Esophagus muscularis mucosa (tissue), 4 donors: ENCODE measurements at regions not wholly inside any gene's neighbourhood (a gene's known extent, or its start where the extent isn't known, plus 50 kb on each side); places are given as distances from the start of the nearest gene placed in this dataset.

ENCODE experiments used
- DNase-seq: peaks from one replicate; pipeline ENCODE4 v3.0.0-alpha.2; 2017; ENCODE audit errors: extremely low spot score
- H3K27ac ChIP-seq, 4 donors: fragments of 200-600 bp; sonication (generic); replicated peaks in 1 of 4; 1 replicate in 3 of 4; 2 replicates in 1 of 4; pipeline ENCODE4 v1.5.1; 2016 to 2019; ENCODE audit warnings: mild to moderate bottlenecking in 1 of 4
- H3K27me3 ChIP-seq, 4 donors: fragments of 200-600 bp; sonication (generic); one replicate each; pipeline versions ENCODE4 v1.5.1 to v1.6.0; 2016 to 2019
- H3K36me3 ChIP-seq, 4 donors: fragments of 200-600 bp; sonication (generic); one replicate each; pipeline ENCODE4 v1.5.1; 2016 to 2019
- H3K4me1 ChIP-seq, 4 donors: fragments of 200-600 bp; sonication (generic); one replicate each; pipeline ENCODE4 v1.5.1; 2016 to 2019
- H3K4me3 ChIP-seq, 4 donors: fragments of 200-600 bp; sonication (generic); 1 replicate in 2 of 4; 2 replicates in 2 of 4; pipeline ENCODE4 v1.5.1; 2016 to 2019; ENCODE audit warnings: mild to moderate bottlenecking in 4 of 4, moderate library complexity in 1 of 4
- H3K9me3 ChIP-seq, 4 donors: fragments of 200-600 bp; sonication (generic); 1 replicate in 3 of 4; 2 replicates in 1 of 4; pipeline ENCODE4 v1.5.1; 2016 to 2019
- EP300 ChIP-seq: sonication (generic); formaldehyde crosslinking; IDR thresholded peaks from one replicate; pipeline ENCODE4 v1.6.1; 2017; ENCODE audit warnings: antibody characterized with exemption
- POLR2A ChIP-seq: fragments of 450-650 bp; IDR thresholded peaks from one replicate; pipeline ENCODE4 v1.6.1; 2017; ENCODE audit warnings: antibody characterized with exemption, moderate library complexity, mild to moderate bottlenecking, low read depth
- POLR2AphosphoS5 ChIP-seq, 2 donors: sonication (generic); formaldehyde crosslinking; IDR thresholded peaks; one replicate each; pipeline ENCODE4 v1.6.1; 2017; ENCODE audit warnings: antibody characterized with exemption in 2 of 2
- WGBS: methylation state at CpG from one replicate; pipeline ENCODE4 v1.1.5; 2018; 5-methylcytosine and 5-hydroxymethylcytosine counted together
- intact Hi-C: fragments of 100-400 bp; cut with DNase I; formaldehyde crosslinking; loops from one replicate; pipeline ENCODE4 v1.15.1; 2023
- TF ChIP-seq, protein P1 (sequence below), 3 experiments: fragments of 200-600 bp in 2 of 3; fragments of 450-650 bp in 1 of 3; sonication (generic) in 2 of 3; IDR thresholded peaks; one replicate each; pipeline ENCODE4 v1.5.1; 2017 to 2019; ENCODE audit warnings: antibody characterized with exemption in 3 of 3, mild to moderate bottlenecking in 2 of 3, moderate library complexity in 1 of 3

DNA sequence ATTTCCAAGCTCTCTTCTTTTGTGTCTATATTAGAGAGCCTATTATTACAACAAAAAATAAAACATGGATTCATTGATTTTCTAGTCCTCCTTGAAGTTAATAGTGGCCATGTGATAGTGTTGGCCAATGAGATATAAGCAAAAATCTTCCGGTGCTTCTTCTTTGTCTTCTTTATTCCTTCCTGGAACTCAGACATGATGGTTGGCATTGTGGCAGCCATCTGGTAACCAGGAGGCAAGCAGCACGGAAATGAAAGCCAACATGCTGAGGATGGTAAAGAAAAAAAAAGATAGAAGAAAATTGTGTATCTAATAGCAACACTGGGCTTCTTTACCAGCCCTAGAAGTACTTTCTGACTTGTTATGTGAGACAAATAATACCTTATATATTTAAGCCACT lies 50.8 kb upstream of the SEL1L start:
- H3K36me3 ChIP-seq: no peaks in the 10 kb centered on the region
- H3K27ac ChIP-seq: no peak overlapping the region
- peaks cover 0 to 3% (median 0%) of the 10 kb centered on the region in 4 donors for H3K9me3 ChIP-seq
- no peak for DNase-seq
- intact Hi-C loops: no loop called here
- no peaks in the 10 kb centered on the region for H3K4me1 ChIP-seq
- no peak for TF ChIP-seq EP300
- TF ChIP-seq POLR2AphosphoS5 (IDR thresholded peaks at IDR 0.05): no peak
- TF ChIP-seq POLR2A: no peak
- TF ChIP-seq, protein P1, sequence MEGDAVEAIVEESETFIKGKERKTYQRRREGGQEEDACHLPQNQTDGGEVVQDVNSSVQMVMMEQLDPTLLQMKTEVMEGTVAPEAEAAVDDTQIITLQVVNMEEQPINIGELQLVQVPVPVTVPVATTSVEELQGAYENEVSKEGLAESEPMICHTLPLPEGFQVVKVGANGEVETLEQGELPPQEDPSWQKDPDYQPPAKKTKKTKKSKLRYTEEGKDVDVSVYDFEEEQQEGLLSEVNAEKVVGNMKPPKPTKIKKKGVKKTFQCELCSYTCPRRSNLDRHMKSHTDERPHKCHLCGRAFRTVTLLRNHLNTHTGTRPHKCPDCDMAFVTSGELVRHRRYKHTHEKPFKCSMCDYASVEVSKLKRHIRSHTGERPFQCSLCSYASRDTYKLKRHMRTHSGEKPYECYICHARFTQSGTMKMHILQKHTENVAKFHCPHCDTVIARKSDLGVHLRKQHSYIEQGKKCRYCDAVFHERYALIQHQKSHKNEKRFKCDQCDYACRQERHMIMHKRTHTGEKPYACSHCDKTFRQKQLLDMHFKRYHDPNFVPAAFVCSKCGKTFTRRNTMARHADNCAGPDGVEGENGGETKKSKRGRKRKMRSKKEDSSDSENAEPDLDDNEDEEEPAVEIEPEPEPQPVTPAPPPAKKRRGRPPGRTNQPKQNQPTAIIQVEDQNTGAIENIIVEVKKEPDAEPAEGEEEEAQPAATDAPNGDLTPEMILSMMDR (IDR thresholded peaks at IDR 0.05): no peak
- no peak overlapping the region for H3K4me3 ChIP-seq
- H3K27me3 ChIP-seq: no peaks in the 10 kb centered on the region
- WGBS: 94% methylated on average over 2 of the region's 2 CpGs

DNA sequence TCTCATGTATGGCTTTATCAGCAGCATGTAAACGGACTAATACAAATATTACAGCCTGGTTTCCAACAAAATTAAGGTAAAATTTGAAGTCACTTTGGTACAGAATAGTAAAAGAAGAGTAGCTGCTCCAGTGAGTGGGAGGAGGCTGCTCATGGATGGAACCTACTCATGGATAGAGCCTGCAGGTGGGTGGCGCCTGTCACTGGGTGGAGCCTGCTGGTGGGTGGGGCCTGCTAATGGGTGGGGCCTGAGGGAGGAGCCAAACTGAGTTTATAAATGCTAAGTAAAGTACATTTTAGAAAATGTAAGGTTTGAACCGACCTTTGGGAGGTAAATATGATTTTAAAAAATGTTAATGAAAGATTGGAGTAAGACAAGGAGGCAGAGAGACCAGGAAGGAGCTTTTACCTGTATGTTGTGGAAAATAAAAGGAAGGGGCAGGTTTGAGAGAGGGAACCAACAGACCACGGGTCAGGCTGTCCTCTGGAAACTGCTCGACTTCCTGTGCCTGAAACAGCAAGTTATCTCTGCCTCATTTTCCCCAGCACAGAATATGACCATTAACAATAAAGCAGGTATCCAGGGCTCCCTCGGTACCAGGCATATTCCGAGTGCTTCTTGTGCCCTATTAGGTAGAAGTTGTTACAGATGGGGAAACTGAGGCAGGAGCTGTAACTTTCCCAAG lies 55.9 kb upstream of the SEL1L start:
- TF ChIP-seq POLR2AphosphoS5 (IDR thresholded peaks at IDR 0.05) (no peak), EP300 (no peak), POLR2A (no peak)
- TF ChIP-seq, protein P1 (IDR thresholded peaks at IDR 0.05): no peak
- 86% methylated on average over 7 of the region's 7 CpGs for WGBS
- Histone ChIP-seq H3K9me3 (peaks cover 0 to 3% (median 0%) of the 10 kb centered on the region in 4 donors), H3K4me3 (no peak overlapping the region), H3K36me3 (no peaks in the 10 kb centered on the region), H3K27me3 (no peaks in the 10 kb centered on the region), H3K4me1 (no peaks in the 10 kb centered on the region), H3K27ac (no peak overlapping the region)
- intact Hi-C loops: no loop called here
- DNase-seq: no peak

DNA sequence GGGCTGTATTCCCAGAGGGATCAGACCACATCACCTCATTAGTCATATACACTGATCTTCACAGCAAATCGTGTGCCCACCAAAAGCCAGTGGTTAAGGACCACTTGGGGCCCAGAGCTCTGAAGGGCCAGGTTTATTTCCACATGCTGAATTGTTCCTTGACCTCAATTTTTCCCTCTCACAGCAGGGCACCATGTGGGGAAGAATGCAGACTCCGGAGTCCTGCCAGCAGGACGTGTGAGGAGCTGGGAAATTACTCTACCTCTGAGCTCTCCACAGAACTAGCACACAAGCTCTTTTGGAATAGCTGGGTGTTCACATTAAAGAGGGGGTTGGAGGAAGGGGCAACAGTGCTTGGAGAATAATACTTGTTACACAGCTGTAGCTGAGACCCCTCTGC lies 57.6 kb upstream of the SEL1L start:
- no peaks in the 10 kb centered on the region for H3K27me3 ChIP-seq
- no peak for DNase-seq
- intact Hi-C loops: no loop called here
- H3K4me3 ChIP-seq: no peak overlapping the region
- TF ChIP-seq POLR2AphosphoS5 (IDR thresholded peaks at IDR 0.05) (no peak), EP300 (no peak), POLR2A (no peak)
- TF ChIP-seq, protein P1 (IDR thresholded peaks at IDR 0.05): no peak
- H3K27ac ChIP-seq: no peak overlapping the region
- WGBS: 71% methylated on average over 3 of the region's 3 CpGs
- H3K36me3 ChIP-seq: no peaks in the 10 kb centered on the region
- no peaks in the 10 kb centered on the region for H3K9me3 ChIP-seq
- no peaks in the 10 kb centered on the region for H3K4me1 ChIP-seq

DNA sequence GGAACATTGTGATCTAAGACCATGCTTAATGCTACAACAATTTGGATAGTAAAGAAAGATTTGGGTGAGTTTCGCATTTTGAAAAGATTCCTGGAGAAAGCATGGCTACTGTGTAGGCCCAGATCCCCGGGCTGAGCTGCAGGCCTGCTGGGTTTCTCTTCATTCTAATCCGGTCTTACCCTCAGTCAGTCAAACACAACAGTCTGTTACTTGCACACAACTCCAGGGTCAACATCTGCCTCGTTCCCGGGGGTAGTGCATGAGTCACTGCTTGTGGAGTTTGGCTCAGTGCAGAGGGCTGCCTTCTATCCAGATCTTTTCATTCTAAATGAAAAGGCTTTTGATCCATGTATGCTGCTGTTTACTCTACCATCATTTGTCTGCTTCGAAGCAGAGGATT lies 60.4 kb upstream of the SEL1L start:
- no peak overlapping the region for H3K4me3 ChIP-seq
- DNase-seq: no peak
- H3K9me3 ChIP-seq: no peaks in the 10 kb centered on the region
- H3K27ac ChIP-seq: no peak overlapping the region
- H3K36me3 ChIP-seq: no peaks in the 10 kb centered on the region
- TF ChIP-seq POLR2AphosphoS5 (IDR thresholded peaks at IDR 0.05) (no peak), EP300 (no peak)
- H3K27me3 ChIP-seq: no peaks in the 10 kb centered on the region
- intact Hi-C loops: no loop called here
- no peaks in the 10 kb centered on the region for H3K4me1 ChIP-seq
- WGBS: 35% methylated on average over 6 of the region's 6 CpGs

DNA sequence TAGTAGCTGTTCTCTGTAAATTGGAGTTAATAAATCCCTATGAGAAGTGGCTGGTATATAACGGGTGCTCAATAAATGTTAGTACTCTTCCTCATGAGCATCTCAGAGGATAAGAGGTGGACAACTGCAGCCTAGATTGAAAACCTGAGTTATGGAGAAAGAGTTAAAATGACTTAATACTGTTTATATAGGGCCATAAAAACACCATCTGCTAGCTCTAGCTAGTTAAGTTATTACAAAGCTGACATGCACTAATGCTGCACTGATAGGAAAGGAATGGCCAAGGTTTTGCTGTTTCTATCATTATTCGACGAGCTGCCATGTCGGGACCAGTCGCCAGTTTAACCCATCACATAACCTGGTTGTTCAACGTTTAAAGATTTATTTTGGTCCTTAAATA lies 72.0 kb upstream of the SEL1L start:
- TF ChIP-seq, protein P1 (IDR thresholded peaks at IDR 0.05): no peak
- WGBS: 49% methylated on average over 6 of the region's 6 CpGs
- DNase-seq: no peak
- no peak overlapping the region for H3K27ac ChIP-seq
- H3K4me3 ChIP-seq: no peak overlapping the region
- no peaks in the 10 kb centered on the region for H3K36me3 ChIP-seq
- peaks cover 0 to 17% (median 0%) of the 10 kb centered on the region in 4 donors for H3K27me3 ChIP-seq
- H3K9me3 ChIP-seq: no peaks in the 10 kb centered on the region
- intact Hi-C loops: no loop called here
- no peaks in the 10 kb centered on the region for H3K4me1 ChIP-seq
